Astrocyte of the spinal cord (primary cell): ENCODE measurements at regions not wholly inside any gene's neighbourhood (a gene's known extent, or its start where the extent isn't known, plus 50 kb on each side); places are given as distances from the start of the nearest gene placed in this dataset.

ENCODE experiments used
- DNase-seq: peaks from one replicate; pipeline ENCODE4 v3.0.0; 2011; ENCODE audit warnings: low read depth, low spot score
- H3K4me3 ChIP-seq: 2 replicates; pipeline ENCODE4 v1.5.1; 2011; ENCODE audit warnings: low read depth, mild to moderate bottlenecking, low read length, moderate library complexity
- in situ Hi-C: cut with HindIII; loops from 2 replicates; pipeline ENCODE4 v1.10.0; 2017; ENCODE audit warnings: low sequenced_read_pairs
- TF ChIP-seq, protein P1 (sequence below): IDR thresholded peaks from 2 replicates; pipeline ENCODE4 v1.5.1; 2012; ENCODE audit warnings: low read depth, mild to moderate bottlenecking, low read length, inconsistent platforms

- in situ Hi-C loops, result no loop called here
- DNase-seq, result no peak
- TF ChIP-seq, protein P1, sequence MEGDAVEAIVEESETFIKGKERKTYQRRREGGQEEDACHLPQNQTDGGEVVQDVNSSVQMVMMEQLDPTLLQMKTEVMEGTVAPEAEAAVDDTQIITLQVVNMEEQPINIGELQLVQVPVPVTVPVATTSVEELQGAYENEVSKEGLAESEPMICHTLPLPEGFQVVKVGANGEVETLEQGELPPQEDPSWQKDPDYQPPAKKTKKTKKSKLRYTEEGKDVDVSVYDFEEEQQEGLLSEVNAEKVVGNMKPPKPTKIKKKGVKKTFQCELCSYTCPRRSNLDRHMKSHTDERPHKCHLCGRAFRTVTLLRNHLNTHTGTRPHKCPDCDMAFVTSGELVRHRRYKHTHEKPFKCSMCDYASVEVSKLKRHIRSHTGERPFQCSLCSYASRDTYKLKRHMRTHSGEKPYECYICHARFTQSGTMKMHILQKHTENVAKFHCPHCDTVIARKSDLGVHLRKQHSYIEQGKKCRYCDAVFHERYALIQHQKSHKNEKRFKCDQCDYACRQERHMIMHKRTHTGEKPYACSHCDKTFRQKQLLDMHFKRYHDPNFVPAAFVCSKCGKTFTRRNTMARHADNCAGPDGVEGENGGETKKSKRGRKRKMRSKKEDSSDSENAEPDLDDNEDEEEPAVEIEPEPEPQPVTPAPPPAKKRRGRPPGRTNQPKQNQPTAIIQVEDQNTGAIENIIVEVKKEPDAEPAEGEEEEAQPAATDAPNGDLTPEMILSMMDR, result no peak
Measured at GRCh38 chr3:152973575-152973974, 138.6 kb downstream of the P2RY1 start.

GRCh38 chr3:152976239-152976638 is 141.3 kb downstream of the P2RY1 start:
- H3K4me3 ChIP-seq, result no peak overlapping the region
- DNase-seq, result no peak
- TF ChIP-seq, protein P1, result no peak
- in situ Hi-C loops, result no loop called here

More at GRCh38 chr3:152973575-152973974, 138.6 kb downstream of the P2RY1 start:
- H3K4me3 ChIP-seq, result no peak overlapping the region

GRCh38 chr3:152977366-152977765 is 142.4 kb downstream of the P2RY1 start:
- TF ChIP-seq, protein P1, result no peak
- no peak for DNase-seq
- H3K4me3 ChIP-seq, result no peak overlapping the region
- in situ Hi-C loops, result no loop called here

DNA sequence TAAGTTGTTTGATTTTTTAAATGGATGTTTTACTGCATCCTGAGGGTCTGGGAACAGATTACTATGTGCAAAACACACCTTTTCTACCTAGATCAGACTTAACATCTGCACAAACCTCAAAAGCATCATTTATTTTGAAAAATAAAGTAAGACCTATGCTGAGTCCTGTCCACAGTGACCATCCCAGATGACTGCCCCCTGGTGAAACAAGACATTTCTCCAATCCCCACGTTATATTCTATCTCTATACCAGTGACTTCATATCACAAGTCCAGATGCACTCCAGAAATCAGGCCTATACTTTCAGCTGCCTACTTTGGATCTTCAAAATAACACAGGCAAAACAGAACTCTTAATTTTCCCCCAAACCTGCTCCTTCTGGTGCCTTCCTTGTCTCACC is 143.2 kb downstream of the P2RY1 start:
- no peak overlapping the region for H3K4me3 ChIP-seq
- no peak for DNase-seq
- TF ChIP-seq, protein P1, result no peak
- in situ Hi-C loops, result no loop called here

GRCh38 chr3:152997526-152997925 is 162.6 kb downstream of the P2RY1 start:
- in situ Hi-C loops, result no loop called here
- TF ChIP-seq, protein P1, result no peak
- H3K4me3 ChIP-seq, result no peak overlapping the region
- DNase-seq, result no peak

GRCh38 chr3:152998591-152998990 is 163.4 kb upstream of the RAP2B start:
- TF ChIP-seq, protein P1, result no peak
- in situ Hi-C loops, result no loop called here
- DNase-seq, result no peak
- H3K4me3 ChIP-seq, result no peak overlapping the region

DNA sequence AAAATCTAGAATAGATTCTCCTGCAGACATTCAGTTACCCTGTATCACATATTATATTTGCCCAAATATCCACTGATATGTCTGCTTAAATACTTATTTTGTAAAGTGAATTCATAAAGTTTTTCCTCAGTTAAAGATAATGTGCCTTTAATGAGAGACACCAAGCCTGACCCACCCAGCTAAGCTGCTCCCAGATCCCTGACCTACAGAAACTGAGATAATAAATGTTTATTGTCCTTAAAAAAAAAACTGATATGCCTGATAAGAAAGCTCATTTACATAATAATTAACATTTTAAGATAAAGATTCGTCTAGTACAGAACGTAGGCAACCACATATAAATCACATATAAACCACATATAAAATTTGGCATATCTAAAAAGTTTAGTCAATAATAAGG is 161.7 kb upstream of the RAP2B start:
- in situ Hi-C loops, result no loop called here
- no peak overlapping the region for H3K4me3 ChIP-seq
- TF ChIP-seq, protein P1, result no peak
- DNase-seq, result no peak
